MM.1S (cell line): ENCODE measurements at regions not wholly inside any gene's neighbourhood (a gene's known extent, or its start where the extent isn't known, plus 50 kb on each side); places are given as distances from the start of the nearest gene placed in this dataset.
"Not testable (repeated sequence)": the region's sequence is repeated elsewhere in the genome, so short reads cannot be mapped to it uniquely, and the experiment has no call there.

Source experiments
- DNase-seq: peaks from one replicate; pipeline ENCODE4 v3.0.0-alpha.2; 2015
- H2AFZ ChIP-seq: fragments of 300-600 bp; sonication (generic); 2 replicates; pipeline ENCODE4 v1.6.0; 2016; ENCODE audit warnings: antibody characterized with exemption, low read length
- H3F3A ChIP-seq: fragments of 300-600 bp; sonication (generic); 2 replicates; pipeline ENCODE4 v1.6.1; 2016; ENCODE audit warnings: mild to moderate bottlenecking, antibody characterized with exemption, low read length, moderate library complexity, mixed read lengths; ENCODE audit not compliant: insufficient read depth
- H3K27ac ChIP-seq: fragments of 300-600 bp; sonication (generic); 2 replicates; pipeline ENCODE4 v1.5.1; 2016; ENCODE audit warnings: mild to moderate bottlenecking, low read length
- H3K27me3 ChIP-seq: fragments of 300-600 bp; sonication (generic); replicated peaks from 2 replicates; pipeline ENCODE4 v1.6.0; 2016; ENCODE audit warnings: low read length; ENCODE audit not compliant: insufficient read depth
- H3K36me3 ChIP-seq: fragments of 300-600 bp; sonication (generic); replicated peaks from 2 replicates; pipeline ENCODE4 v1.6.1; 2016; ENCODE audit warnings: mild to moderate bottlenecking, low read length, mixed read lengths; ENCODE audit not compliant: insufficient read depth
- H3K4me1 ChIP-seq: fragments of 300-600 bp; sonication (generic); 2 replicates; pipeline ENCODE4 v1.6.1; 2016; ENCODE audit warnings: low read length, mixed read lengths
- H3K4me2 ChIP-seq: fragments of 300-600 bp; sonication (generic); 2 replicates; pipeline ENCODE4 v1.6.0; 2016; ENCODE audit warnings: low read depth, low read length
- H3K4me3 ChIP-seq: fragments of 300-600 bp; sonication (generic); 2 replicates; pipeline ENCODE4 v1.5.1; 2016; ENCODE audit warnings: low read length, mixed read lengths
- H3K79me2 ChIP-seq: fragments of 300-600 bp; sonication (generic); 2 replicates; pipeline ENCODE4 v1.6.1; 2016; ENCODE audit warnings: mixed run types, low read length, mixed read lengths
- H3K9ac ChIP-seq: fragments of 300-600 bp; sonication (generic); 2 replicates; pipeline ENCODE4 v1.6.1; 2016; ENCODE audit warnings: low read length, mixed read lengths
- H3K9me2 ChIP-seq: fragments of 300-600 bp; sonication (generic); replicated peaks from 2 replicates; pipeline ENCODE4 v1.6.1; 2016; ENCODE audit warnings: mild to moderate bottlenecking, low read length, mixed read lengths; ENCODE audit not compliant: insufficient read depth
- H3K9me3 ChIP-seq: fragments of 300-600 bp; sonication (generic); replicated peaks from 2 replicates; pipeline ENCODE4 v1.6.1; 2016; ENCODE audit warnings: mild to moderate bottlenecking, low read length, mixed read lengths; ENCODE audit not compliant: insufficient read depth
- H4K20me1 ChIP-seq: fragments of 300-600 bp; sonication (generic); 2 replicates; pipeline ENCODE4 v1.6.1; 2016; ENCODE audit warnings: mild to moderate bottlenecking, low read length, moderate library complexity, mixed read lengths; ENCODE audit not compliant: insufficient read depth
- EZH2 ChIP-seq: fragments of 300-600 bp; sonication (generic); optimal IDR thresholded peaks from 2 replicates; pipeline ENCODE3; 2017; ENCODE audit warnings: low read depth, mild to moderate bottlenecking, antibody characterized with exemption, low read length, mixed read lengths
- EZH2phosphoT487 ChIP-seq: fragments of 300-600 bp; sonication (generic); IDR thresholded peaks from 2 replicates; pipeline ENCODE4 v1.6.1; 2018; ENCODE audit warnings: antibody characterized with exemption, low read length
- TF ChIP-seq, protein P1 (sequence below): fragments of 300-600 bp; sonication (generic); IDR thresholded peaks from 2 replicates; pipeline ENCODE4 v1.5.1; 2016; ENCODE audit warnings: antibody characterized with exemption, low read length, mixed read lengths

DNA sequence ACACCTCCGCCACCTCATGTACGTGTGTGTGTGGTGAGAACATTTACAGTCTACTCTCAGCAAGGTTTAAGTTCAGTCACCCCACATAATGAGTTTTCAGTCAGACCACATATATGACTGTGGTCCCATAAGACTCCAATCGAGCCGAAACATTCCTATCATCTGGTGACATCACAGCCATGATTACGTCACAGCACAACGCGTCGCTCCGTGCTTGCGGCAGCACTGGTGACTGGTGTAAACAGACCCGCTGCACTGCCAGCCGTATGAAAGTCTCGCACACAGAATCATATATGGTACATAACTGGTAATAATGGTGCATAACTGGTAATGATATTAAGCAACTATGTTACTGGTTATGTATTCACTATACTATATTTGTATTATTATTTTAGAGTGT lies 150.7 kb downstream of the DLL1 start:
- no peak overlapping the region for H3K27ac ChIP-seq
- TF ChIP-seq EZH2phosphoT487, result no peak
- no peak for TF ChIP-seq EZH2
- TF ChIP-seq, protein P1, sequence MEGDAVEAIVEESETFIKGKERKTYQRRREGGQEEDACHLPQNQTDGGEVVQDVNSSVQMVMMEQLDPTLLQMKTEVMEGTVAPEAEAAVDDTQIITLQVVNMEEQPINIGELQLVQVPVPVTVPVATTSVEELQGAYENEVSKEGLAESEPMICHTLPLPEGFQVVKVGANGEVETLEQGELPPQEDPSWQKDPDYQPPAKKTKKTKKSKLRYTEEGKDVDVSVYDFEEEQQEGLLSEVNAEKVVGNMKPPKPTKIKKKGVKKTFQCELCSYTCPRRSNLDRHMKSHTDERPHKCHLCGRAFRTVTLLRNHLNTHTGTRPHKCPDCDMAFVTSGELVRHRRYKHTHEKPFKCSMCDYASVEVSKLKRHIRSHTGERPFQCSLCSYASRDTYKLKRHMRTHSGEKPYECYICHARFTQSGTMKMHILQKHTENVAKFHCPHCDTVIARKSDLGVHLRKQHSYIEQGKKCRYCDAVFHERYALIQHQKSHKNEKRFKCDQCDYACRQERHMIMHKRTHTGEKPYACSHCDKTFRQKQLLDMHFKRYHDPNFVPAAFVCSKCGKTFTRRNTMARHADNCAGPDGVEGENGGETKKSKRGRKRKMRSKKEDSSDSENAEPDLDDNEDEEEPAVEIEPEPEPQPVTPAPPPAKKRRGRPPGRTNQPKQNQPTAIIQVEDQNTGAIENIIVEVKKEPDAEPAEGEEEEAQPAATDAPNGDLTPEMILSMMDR, result no peak
- no peak overlapping the region for H3K4me2 ChIP-seq
- DNase-seq, result no peak
- H3K4me3 ChIP-seq, result no peak overlapping the region
- no peaks in the 10 kb centered on the region for H3K27me3 ChIP-seq
- no peaks in the 10 kb centered on the region for H4K20me1 ChIP-seq
- H2AFZ ChIP-seq, result no peak overlapping the region
- no peaks in the 10 kb centered on the region for H3K9me2 ChIP-seq
- no peaks in the 10 kb centered on the region for H3K9me3 ChIP-seq
- H3K79me2 ChIP-seq, result no peaks in the 10 kb centered on the region
- H3K36me3 ChIP-seq, result no peaks in the 10 kb centered on the region
- no peak overlapping the region for H3K9ac ChIP-seq
- H3K4me1 ChIP-seq, result no peaks in the 10 kb centered on the region
- no peaks in the 10 kb centered on the region for H3F3A ChIP-seq

DNA sequence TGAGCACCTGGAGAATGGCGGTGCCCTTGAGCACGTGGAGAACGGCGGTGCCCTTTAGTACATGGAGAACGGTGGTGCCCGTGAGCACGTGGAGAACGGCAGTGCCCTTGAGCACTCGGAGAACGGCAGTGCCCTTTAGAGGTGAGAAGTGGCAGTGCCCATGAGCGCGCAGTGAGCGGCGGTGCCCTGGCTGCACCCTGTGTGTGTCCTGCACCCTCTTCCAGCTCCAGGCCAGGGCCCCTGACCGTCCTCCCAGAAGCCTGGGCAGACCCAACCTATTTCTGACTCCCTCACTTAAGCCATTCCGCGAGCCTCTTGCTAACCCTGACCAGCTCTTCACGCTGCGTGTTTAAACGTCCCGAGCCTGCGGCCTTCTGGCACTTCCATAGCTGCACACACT lies 151.3 kb downstream of the DLL1 start:
- no peaks in the 10 kb centered on the region for H3K27me3 ChIP-seq
- H3K9ac ChIP-seq, result no peak overlapping the region
- H3K36me3 ChIP-seq, result no peaks in the 10 kb centered on the region
- H3K4me1 ChIP-seq, result no peaks in the 10 kb centered on the region
- no peak for DNase-seq
- no peaks in the 10 kb centered on the region for H4K20me1 ChIP-seq
- no peak overlapping the region for H3K27ac ChIP-seq
- no peaks in the 10 kb centered on the region for H3F3A ChIP-seq
- H3K9me3 ChIP-seq, result no peaks in the 10 kb centered on the region
- no peak overlapping the region for H3K4me3 ChIP-seq
- H3K9me2 ChIP-seq, result no peaks in the 10 kb centered on the region
- no peaks in the 10 kb centered on the region for H3K79me2 ChIP-seq
- TF ChIP-seq, protein P1, result no peak
- no peak overlapping the region for H3K4me2 ChIP-seq
- H2AFZ ChIP-seq, result no peak overlapping the region

DNA sequence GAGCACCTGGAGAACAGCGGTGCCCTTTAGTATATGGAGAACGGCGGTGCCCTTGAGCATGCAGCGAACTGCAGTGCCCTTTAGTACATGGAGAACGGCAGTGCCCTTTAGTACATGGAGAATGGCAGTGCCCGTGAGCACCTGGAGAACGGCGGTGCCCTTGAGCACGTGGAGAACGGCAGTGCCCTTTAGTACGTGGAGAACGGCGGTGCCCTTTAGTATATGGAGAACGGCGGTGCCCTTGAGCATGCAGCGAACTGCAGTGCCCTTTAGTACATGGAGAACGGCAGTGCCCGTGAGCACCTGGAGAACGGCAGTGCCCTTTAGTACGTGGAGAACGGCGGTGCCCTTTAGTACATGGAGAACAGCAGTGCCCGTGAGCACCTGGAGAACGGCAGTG lies 151.8 kb downstream of the DLL1 start:
- not testable (repeated sequence) for H3K36me3 ChIP-seq, H3K9me3 ChIP-seq, H3K4me3 ChIP-seq, H3K4me2 ChIP-seq, H3K4me1 ChIP-seq, H3K9me2 ChIP-seq, H3F3A ChIP-seq, H3K79me2 ChIP-seq, H4K20me1 ChIP-seq, H3K27me3 ChIP-seq, H2AFZ ChIP-seq, H3K27ac ChIP-seq, H3K9ac ChIP-seq, DNase-seq

DNA sequence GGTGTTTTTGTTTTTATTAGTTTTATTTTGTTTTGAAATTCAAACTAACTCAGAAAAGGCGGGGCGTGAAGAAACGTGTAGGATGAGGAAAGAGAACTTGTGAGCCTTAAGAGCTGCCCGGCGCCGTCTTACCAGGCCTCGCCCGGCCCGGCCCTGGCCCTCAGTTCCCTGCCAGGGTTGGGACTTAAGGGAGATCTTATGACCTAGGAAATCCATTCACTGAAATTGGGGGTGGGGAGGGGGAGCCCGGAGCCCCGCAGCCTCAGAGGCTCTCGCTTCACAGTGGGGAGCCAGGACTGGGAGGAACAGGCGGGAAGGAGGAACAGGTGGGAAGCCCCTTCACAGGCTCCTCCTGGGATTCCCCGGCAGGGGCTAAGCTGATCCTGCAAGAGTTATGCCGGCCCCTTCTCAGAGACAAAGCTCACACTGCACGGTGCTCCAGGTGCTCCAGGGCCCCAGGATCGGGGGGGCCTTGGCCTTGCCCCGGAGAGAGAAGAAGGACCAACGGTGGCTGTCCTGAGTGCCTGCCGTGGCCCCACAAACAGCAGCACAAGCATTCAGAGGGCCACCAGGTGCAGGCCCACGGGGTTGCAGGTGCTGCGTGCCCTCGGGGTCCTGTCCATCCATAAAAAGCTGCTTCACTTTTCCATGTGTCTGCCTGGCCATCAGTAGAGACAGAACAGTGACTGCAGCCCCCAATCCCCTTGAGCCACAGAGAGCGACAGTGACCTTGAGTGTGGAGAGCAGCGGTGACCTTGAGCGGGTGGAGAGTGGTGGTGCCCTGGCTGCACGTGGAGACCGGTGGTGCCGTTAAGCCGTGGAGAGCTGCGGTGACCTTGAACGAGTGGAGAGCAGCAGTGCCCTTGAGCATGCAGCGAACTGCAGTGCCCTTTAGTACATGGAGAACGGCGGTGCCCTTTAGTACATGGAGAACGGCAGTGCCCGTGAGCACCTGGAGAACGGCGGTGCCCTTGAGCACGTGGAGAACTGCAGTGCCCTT lies 152.7 kb downstream of the DLL1 start:
- TF ChIP-seq, protein P1, result no peak
- no peak for TF ChIP-seq EZH2
- TF ChIP-seq EZH2phosphoT487, result no peak
- Histone ChIP-seq H4K20me1 (no peaks in the 10 kb centered on the region), H3K27ac (no peak overlapping the region), H3K9me3 (no peaks in the 10 kb centered on the region), H3K4me2 (no peak overlapping the region), H3K79me2 (no peaks in the 10 kb centered on the region), H3K9me2 (no peaks in the 10 kb centered on the region), H3K36me3 (no peaks in the 10 kb centered on the region), H3K9ac (no peak overlapping the region), H2AFZ (no peak overlapping the region), H3K4me1 (no peaks in the 10 kb centered on the region), H3K27me3 (no peaks in the 10 kb centered on the region), H3K4me3 (no peak overlapping the region), H3F3A (no peaks in the 10 kb centered on the region)
- DNase-seq, result no peak
